Body of pancreas (tissue), 4 donors: ENCODE measurements at regions not wholly inside any gene's neighbourhood (a gene's known extent, or its start where the extent isn't known, plus 50 kb on each side); places are given as distances from the start of the nearest gene placed in this dataset.

Experiments used
- ATAC-seq: fragments of 150-250 bp; one replicate; pipeline ENCODE4 v1.9.1; 2016
- DNase-seq, 4 donors: peaks; one replicate each; pipeline ENCODE4 v3.0.0-alpha.2; 2019
- H3K27ac ChIP-seq, 4 donors: fragments of 200-600 bp; sonication (generic); 1 replicate in 3 of 4; 2 replicates in 1 of 4; pipeline versions ENCODE4 v1.5.1 to v1.6.1; 2016 to 2019; ENCODE audit warnings: mild to moderate bottlenecking in 1 of 4, mixed read lengths in 1 of 4, moderate library complexity in 1 of 4
- H3K27me3 ChIP-seq, 2 donors: fragments of 200-600 bp; sonication (generic); one replicate each; pipeline ENCODE4 v1.6.0; 2016; ENCODE audit warnings: mild to moderate bottlenecking in 1 of 2
- H3K36me3 ChIP-seq, 2 donors: fragments of 200-600 bp; sonication (generic); replicated peaks in 1 of 2; 2 replicates each; pipeline ENCODE4 v1.5.1; 2016; ENCODE audit warnings: low read depth in 2 of 2; ENCODE audit not compliant: insufficient read depth in 1 of 2
- H3K4me1 ChIP-seq: fragments of 200-600 bp; sonication (generic); one replicate; pipeline ENCODE4 v1.6.0; 2016
- H3K4me3 ChIP-seq, 2 donors: fragments of 200-600 bp; sonication (generic); 1 replicate in 1 of 2; 2 replicates in 1 of 2; pipeline ENCODE4 v1.5.1; 2016 to 2019
- H3K9me3 ChIP-seq, 3 donors: fragments of 200-600 bp; sonication (generic); 1 replicate in 2 of 3; 2 replicates in 1 of 3; pipeline ENCODE4 v1.5.1; 2016
- POLR2A ChIP-seq, 3 donors: fragments of 450-650 bp; IDR thresholded peaks; one replicate each; pipeline ENCODE4 v1.6.1; 2016; ENCODE audit warnings: antibody characterized with exemption in 3 of 3, mild to moderate bottlenecking in 2 of 3
- WGBS, 2 donors: methylation state at CpG; one replicate each; pipeline ENCODE4 v1.1.5; 2017; 5-methylcytosine and 5-hydroxymethylcytosine counted together
- intact Hi-C: fragments of 100-400 bp; cut with DNase I; formaldehyde crosslinking; loops from one replicate; pipeline ENCODE4 v1.15.1; 2023
- TF ChIP-seq, protein P1 (sequence below), 7 experiments: fragments of 450-650 bp in 4 of 7; fragments of 200-600 bp in 3 of 7; sonication (generic) in 3 of 7; IDR thresholded peaks; one replicate each; pipeline ENCODE4 v1.5.1; 2016 to 2019; ENCODE audit warnings: antibody characterized with exemption in 7 of 7

DNA sequence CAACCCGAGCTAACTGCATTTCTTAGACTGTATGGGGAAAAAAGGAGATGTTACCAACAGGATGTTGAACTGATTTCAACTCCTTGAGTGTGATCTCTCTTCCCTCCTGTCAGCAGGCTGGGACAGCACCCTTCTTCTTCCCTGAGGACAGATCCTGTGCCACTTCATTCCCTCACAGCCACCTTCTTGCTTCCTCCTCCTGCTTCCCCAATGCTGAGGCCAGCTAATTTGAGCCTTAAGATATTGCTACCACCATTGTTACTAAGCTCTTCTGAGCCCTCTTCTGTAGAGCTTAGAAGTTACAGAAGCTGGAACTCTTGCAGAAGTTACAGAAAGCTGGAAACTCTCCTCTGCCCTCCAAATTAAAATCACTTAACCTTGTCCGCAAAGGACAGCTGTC is 88.8 kb downstream of the SPTSSA start:
- no peak for ATAC-seq
- no peak for TF ChIP-seq POLR2A (IDR thresholded peaks at IDR 0.05)
- TF ChIP-seq, protein P1, sequence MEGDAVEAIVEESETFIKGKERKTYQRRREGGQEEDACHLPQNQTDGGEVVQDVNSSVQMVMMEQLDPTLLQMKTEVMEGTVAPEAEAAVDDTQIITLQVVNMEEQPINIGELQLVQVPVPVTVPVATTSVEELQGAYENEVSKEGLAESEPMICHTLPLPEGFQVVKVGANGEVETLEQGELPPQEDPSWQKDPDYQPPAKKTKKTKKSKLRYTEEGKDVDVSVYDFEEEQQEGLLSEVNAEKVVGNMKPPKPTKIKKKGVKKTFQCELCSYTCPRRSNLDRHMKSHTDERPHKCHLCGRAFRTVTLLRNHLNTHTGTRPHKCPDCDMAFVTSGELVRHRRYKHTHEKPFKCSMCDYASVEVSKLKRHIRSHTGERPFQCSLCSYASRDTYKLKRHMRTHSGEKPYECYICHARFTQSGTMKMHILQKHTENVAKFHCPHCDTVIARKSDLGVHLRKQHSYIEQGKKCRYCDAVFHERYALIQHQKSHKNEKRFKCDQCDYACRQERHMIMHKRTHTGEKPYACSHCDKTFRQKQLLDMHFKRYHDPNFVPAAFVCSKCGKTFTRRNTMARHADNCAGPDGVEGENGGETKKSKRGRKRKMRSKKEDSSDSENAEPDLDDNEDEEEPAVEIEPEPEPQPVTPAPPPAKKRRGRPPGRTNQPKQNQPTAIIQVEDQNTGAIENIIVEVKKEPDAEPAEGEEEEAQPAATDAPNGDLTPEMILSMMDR (IDR thresholded peaks at IDR 0.05) = no peak
- 44 to 68% methylated on average over 2 of the region's 2 CpGs for WGBS, 2 donors
- Histone ChIP-seq H3K27ac (no peak overlapping the region), H3K9me3 (no peaks in the 10 kb centered on the region), H3K4me3 (no peak overlapping the region), H3K27me3 (no peaks in the 10 kb centered on the region), H3K4me1 (peaks cover 27% of the 10 kb centered on the region), H3K36me3 (no peaks in the 10 kb centered on the region)
- DNase-seq = no peak
- intact Hi-C loops = no loop called here

DNA sequence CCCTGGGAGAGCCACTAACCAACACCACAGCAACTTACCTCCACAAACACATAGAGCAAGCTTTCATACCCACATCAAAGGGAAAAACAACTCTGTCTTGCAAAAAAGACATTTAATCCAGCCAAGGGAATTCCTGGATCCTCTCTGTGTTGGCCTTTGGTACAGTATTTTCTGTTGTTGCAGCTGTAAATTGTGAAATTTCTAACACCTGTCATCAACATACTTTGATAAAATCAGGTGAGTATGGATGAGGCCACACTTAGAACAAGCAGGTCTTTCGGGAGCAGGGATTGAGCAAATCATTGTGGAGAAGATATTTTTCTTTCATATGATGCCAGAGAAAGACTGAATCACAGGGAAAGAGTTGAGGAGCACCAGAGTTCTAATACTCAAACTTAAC is 89.3 kb downstream of the SPTSSA start:
- H3K4me1 ChIP-seq = peaks cover 31% of the 10 kb centered on the region
- WGBS, 2 donors = 35 to 63% methylated on average over 1 of the region's 1 CpG
- intact Hi-C loops = no loop called here

DNA sequence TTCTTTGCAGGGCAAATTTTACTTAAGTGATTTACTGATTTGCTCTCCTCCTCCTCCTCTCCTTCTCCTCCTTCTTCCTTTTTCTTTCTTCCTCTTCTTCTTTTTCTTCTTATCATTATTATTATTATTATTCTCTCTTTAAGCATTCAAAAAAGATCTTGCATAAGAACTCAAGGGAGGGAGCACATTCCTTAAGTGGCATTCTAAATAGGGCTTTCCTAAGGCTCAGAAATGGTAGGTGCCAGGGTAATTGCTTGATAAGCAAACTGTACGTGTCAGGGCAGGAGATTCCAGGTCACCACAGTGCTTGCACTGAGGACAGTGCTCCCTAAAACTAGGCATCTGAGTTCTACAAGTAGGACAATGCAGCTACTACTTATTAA is 92.4 kb downstream of the SPTSSA start:
- H3K36me3 ChIP-seq = no peaks in the 10 kb centered on the region
- DNase-seq (no peak), ATAC-seq (no peak)
- 50 to 54% methylated on average over 1 of the region's 1 CpG for WGBS, 2 donors
- H3K27me3 ChIP-seq = no peaks in the 10 kb centered on the region
- no peaks in the 10 kb centered on the region for H3K9me3 ChIP-seq
- no peak overlapping the region for H3K27ac ChIP-seq
- no peak overlapping the region for H3K4me3 ChIP-seq
- TF ChIP-seq, protein P1 (IDR thresholded peaks at IDR 0.05) = no peak
- TF ChIP-seq POLR2A (IDR thresholded peaks at IDR 0.05) = no peak
- intact Hi-C loops = loop anchor here (10.0 kb wide), 2 partner anchors 85 to 125 kb away; no protein-coding TSS in a partner anchor
- peaks cover 28% of the 10 kb centered on the region for H3K4me1 ChIP-seq

More for the DNA sequence above, 89.3 kb downstream of the SPTSSA start:
- no peak overlapping the region for H3K27ac ChIP-seq
- H3K27me3 ChIP-seq = no peaks in the 10 kb centered on the region
- ATAC-seq (no peak), DNase-seq (no peak)
- no peak overlapping the region for H3K4me3 ChIP-seq
- H3K36me3 ChIP-seq = no peaks in the 10 kb centered on the region
- TF ChIP-seq, protein P1 (IDR thresholded peaks at IDR 0.05) = no peak
- TF ChIP-seq POLR2A (IDR thresholded peaks at IDR 0.05) = no peak
- no peaks in the 10 kb centered on the region for H3K9me3 ChIP-seq

DNA sequence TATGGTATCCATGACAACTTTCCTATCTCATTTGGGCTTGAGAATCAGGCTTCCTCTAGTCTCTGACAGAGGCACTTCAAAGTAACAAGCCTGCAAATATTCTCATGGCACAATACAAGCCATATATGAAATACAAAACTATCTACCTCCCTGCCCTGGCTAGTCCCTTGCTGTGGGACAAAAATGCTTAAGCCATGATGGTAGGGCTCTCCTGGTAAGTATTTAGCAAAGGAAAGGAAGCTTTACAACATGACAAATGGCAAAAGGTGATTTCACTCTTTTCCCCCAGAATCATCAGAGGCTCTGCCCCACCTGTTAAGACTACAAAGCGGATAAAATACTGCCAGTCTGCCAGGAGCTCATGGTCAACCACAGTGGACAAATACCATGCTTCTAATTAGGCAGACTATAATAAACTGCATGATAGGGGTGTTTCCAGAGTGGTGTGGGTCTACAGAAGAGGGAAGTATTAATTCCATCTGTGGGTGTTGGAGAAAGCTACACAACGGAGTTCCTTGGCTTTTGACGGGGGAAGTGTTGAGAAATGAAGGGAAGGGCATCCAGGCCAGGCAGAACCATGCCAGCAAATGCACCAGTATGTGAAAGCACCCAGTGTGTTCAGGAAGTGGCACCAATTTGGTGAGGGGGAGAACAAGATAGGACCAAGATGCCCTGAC is 92.9 kb downstream of the SPTSSA start:
- H3K4me3 ChIP-seq = no peak overlapping the region
- ATAC-seq = no peak

More for the DNA sequence above, 92.9 kb downstream of the SPTSSA start:
- Histone ChIP-seq H3K36me3 (no peaks in the 10 kb centered on the region), H3K27ac (peak overlapping the region in 2 of 4 donors; percentile 7 to 48), H3K4me1 (peaks cover 23% of the 10 kb centered on the region), H3K27me3 (no peaks in the 10 kb centered on the region), H3K9me3 (no peaks in the 10 kb centered on the region)
- TF ChIP-seq, protein P1 (IDR thresholded peaks at IDR 0.05) = no peak
- TF ChIP-seq POLR2A (IDR thresholded peaks at IDR 0.05) = no peak
- 79 to 93% methylated on average over 3 of the region's 3 CpGs for WGBS, 2 donors
- no peak for DNase-seq
- intact Hi-C loops = loop anchor here (10.0 kb wide), 2 partner anchors 86 to 126 kb away; no protein-coding TSS in a partner anchor
